Kidney epithelial cell (primary cell): ENCODE measurements at regions not wholly inside any gene's neighbourhood (a gene's known extent, or its start where the extent isn't known, plus 50 kb on each side); places are given as distances from the start of the nearest gene placed in this dataset.

ENCODE experiments used
- DNase-seq: peaks from one replicate; pipeline ENCODE4 v3.0.0-alpha.2; 2010; ENCODE audit warnings: low read depth
- H3K27me3 ChIP-seq: 2 replicates; pipeline ENCODE4 v1.6.0; 2011; ENCODE audit warnings: low read length; ENCODE audit not compliant: control insufficient read depth, insufficient read depth
- H3K36me3 ChIP-seq: 2 replicates; pipeline ENCODE4 v1.5.1; 2011; ENCODE audit warnings: low read length; ENCODE audit not compliant: control insufficient read depth, insufficient read depth
- H3K4me3 ChIP-seq: 2 replicates; pipeline ENCODE4 v1.5.1; 2011; ENCODE audit warnings: low read depth, mild to moderate bottlenecking, control low read depth, low read length
- CTCF ChIP-seq: IDR thresholded peaks from 2 replicates; pipeline ENCODE4 v1.5.1; 2011; ENCODE audit warnings: mild to moderate bottlenecking, moderate library complexity, low read length, control low read depth, inconsistent platforms; ENCODE audit not compliant: insufficient read depth, poor library complexity, severe bottlenecking

GRCh38 chr6:4323322-4323721, 187.9 kb upstream of the ECI2 start:
- TF ChIP-seq CTCF: no peak
- H3K27me3 ChIP-seq: no peaks in the 10 kb centered on the region
- no peaks in the 10 kb centered on the region for H3K36me3 ChIP-seq
- no peak overlapping the region for H3K4me3 ChIP-seq
- no peak for DNase-seq

GRCh38 chr6:4322846-4323309, 187.5 kb upstream of the ECI2 start:
- no peak overlapping the region for H3K4me3 ChIP-seq
- DNase-seq: no peak
- H3K27me3 ChIP-seq: no peaks in the 10 kb centered on the region
- TF ChIP-seq CTCF: no peak
- no peaks in the 10 kb centered on the region for H3K36me3 ChIP-seq

DNA sequence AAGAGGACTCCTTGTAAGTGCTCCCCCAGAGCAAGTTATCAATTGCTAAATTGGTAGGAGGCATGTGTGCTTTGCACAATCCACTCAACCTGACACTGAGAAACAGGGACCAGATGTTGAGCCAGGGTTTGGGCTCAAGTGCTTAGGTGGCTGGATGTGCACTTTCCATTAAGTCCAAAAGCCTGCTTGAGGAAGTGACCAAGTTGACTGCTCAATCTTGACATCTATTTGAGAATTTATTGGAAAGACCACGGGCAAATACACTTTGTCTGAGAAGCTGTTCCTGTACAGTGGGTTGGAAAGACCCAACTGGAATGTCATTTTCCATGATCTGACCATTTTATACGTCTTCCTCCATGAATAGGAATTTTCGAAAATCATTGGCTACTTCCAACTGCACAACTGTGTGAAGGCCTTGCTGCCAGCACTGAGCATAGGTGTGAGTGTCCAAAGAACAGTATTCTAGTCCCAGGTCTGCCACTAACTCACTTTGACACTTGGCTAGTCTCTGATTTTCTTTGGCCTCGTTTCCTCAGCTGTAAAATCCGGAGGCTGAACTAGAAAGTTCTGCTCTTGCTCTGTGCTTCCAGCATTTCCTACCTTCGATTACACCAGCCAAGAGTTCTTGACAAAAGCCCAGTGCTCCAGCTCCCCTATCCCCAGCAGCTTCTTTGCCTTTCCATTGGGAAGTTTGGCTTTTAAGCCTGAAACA, 186.9 kb upstream of the ECI2 start:
- TF ChIP-seq CTCF: no peak
- H3K27me3 ChIP-seq: no peaks in the 10 kb centered on the region
- DNase-seq: no peak
- H3K4me3 ChIP-seq: no peak overlapping the region
- H3K36me3 ChIP-seq: no peaks in the 10 kb centered on the region

DNA sequence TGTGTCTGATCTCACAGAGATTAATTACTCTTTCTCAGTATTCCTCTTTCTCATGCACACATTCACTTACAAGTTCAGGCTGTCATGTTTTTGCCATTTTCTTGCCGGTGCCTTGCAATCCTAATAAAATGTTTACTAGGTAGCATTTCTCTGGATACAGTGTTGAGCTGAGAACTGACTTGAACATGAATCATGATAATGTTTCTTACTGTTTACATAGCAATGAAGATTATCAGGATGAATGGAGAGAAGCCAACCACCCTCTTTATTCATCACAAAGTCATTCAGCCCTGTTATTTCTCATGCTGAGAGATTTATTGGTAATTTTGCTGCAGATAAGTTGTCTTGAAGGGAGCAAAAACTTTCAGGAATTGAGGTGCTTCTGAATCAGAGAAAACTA, 185.5 kb upstream of the ECI2 start:
- TF ChIP-seq CTCF: no peak
- no peak overlapping the region for H3K4me3 ChIP-seq
- no peak for DNase-seq
- no peaks in the 10 kb centered on the region for H3K36me3 ChIP-seq
- H3K27me3 ChIP-seq: no peaks in the 10 kb centered on the region

- TF ChIP-seq CTCF: no peak
- H3K36me3 ChIP-seq: no peaks in the 10 kb centered on the region
- H3K27me3 ChIP-seq: no peaks in the 10 kb centered on the region
- DNase-seq: no peak
- no peak overlapping the region for H3K4me3 ChIP-seq
These were observed 184.8 kb upstream of the ECI2 start for GRCh38 chr6:4319981-4320683.

GRCh38 chr6:4318321-4318720, 182.9 kb upstream of the ECI2 start:
- TF ChIP-seq CTCF: no peak
- H3K4me3 ChIP-seq: no peak overlapping the region
- no peak for DNase-seq
- H3K27me3 ChIP-seq: no peaks in the 10 kb centered on the region
- no peaks in the 10 kb centered on the region for H3K36me3 ChIP-seq
